Suprapubic skin (tissue), 4 donors: ENCODE measurements at regions not wholly inside any gene's neighbourhood (a gene's known extent, or its start where the extent isn't known, plus 50 kb on each side); places are given as distances from the start of the nearest gene placed in this dataset.

Source experiments
- DNase-seq, 2 donors: peaks; one replicate each; pipeline ENCODE4 v3.0.0-alpha.2; 2019; ENCODE audit warnings: low spot score in 2 of 2
- H3K27ac ChIP-seq: fragments of 200-600 bp; sonication (generic); one replicate; pipeline ENCODE4 v1.5.1; 2019
- H3K27me3 ChIP-seq: fragments of 200-600 bp; sonication (generic); one replicate; pipeline ENCODE4 v1.5.1; 2019
- H3K36me3 ChIP-seq: fragments of 200-600 bp; sonication (generic); one replicate; pipeline ENCODE4 v1.5.1; 2019
- H3K4me1 ChIP-seq: fragments of 200-600 bp; sonication (generic); one replicate; pipeline ENCODE4 v1.5.1; 2019
- H3K4me3 ChIP-seq: fragments of 200-600 bp; sonication (generic); one replicate; pipeline ENCODE4 v1.5.1; 2019; ENCODE audit warnings: mild to moderate bottlenecking
- H3K9me3 ChIP-seq: fragments of 200-600 bp; sonication (generic); one replicate; pipeline ENCODE4 v1.5.1; 2019
- CTCF ChIP-seq, 2 donors: fragments of 200-600 bp in 1 of 2; fragments of 450-650 bp in 1 of 2; sonication (generic) in 1 of 2; IDR thresholded peaks; one replicate each; pipeline ENCODE4 v1.5.1; 2016 to 2019; ENCODE audit warnings: antibody characterized with exemption in 2 of 2, mild to moderate bottlenecking in 1 of 2, moderate library complexity in 1 of 2
- EP300 ChIP-seq: sonication (generic); formaldehyde crosslinking; IDR thresholded peaks from one replicate; pipeline ENCODE4 v1.6.1; 2017; ENCODE audit warnings: antibody characterized with exemption
- POLR2A ChIP-seq, 2 donors: fragments of 450-650 bp; IDR thresholded peaks; one replicate each; pipeline ENCODE4 v1.6.1; 2017; ENCODE audit warnings: antibody characterized with exemption in 2 of 2, mild to moderate bottlenecking in 2 of 2, moderate library complexity in 2 of 2
- POLR2AphosphoS5 ChIP-seq, 3 donors: sonication (generic); formaldehyde crosslinking; IDR thresholded peaks; one replicate each; pipeline ENCODE4 v1.6.1; 2017; ENCODE audit warnings: antibody characterized with exemption in 3 of 3
- WGBS: methylation state at CpG from one replicate; pipeline ENCODE4 v1.1.5; 2018; 5-methylcytosine and 5-hydroxymethylcytosine counted together

DNA sequence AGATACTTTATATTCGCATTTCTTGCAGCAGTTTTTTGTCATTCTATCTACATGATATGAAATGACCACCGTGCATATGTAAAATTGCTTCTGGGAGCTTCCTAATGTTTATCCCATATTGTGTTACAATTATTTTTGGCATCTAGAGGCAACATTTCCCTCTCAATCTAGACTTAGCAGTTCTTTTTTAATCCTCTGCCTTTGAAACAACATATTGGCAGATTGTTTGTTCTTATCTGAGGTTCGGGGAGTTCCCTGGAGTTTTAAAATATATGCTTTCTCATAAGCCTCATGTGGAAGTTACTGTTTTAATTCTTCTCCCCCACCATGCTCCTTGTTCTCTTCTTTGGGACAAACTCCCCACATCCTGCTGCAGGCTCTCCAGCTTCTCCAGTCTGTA, 130.1 kb upstream of the SLC10A2 start:
- TF ChIP-seq CTCF (IDR thresholded peaks at IDR 0.05) = no peak
- no peak for TF ChIP-seq POLR2AphosphoS5 (IDR thresholded peaks at IDR 0.05)
- TF ChIP-seq EP300 = no peak
- no peak for TF ChIP-seq POLR2A (IDR thresholded peaks at IDR 0.05)
- H3K4me1 ChIP-seq = no peaks in the 10 kb centered on the region
- no peak for DNase-seq
- no peak overlapping the region for H3K4me3 ChIP-seq
- WGBS = 62% methylated on average over 3 of the region's 3 CpGs
- H3K27me3 ChIP-seq = no peaks in the 10 kb centered on the region
- H3K36me3 ChIP-seq = no peaks in the 10 kb centered on the region
- H3K27ac ChIP-seq = no peak overlapping the region
- no peaks in the 10 kb centered on the region for H3K9me3 ChIP-seq

DNA sequence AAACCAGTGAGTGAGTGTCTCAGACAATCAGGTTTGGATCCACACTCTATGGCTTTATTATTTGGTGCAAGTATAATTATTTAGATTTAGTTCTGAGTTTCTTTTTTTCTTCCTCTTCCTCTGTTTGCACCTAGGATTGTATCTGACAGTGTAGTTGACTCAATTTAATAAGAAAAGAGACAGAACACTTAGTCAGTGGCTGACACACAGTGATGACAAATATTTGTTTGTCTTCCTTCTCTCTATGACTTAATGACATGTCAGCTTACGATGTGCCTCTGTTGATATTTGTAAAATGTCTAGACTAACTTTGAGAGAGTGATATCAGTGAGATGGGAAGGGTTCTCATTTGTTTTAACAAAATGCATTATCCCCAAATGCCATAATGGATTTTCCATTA, 129.5 kb upstream of the SLC10A2 start:
- H3K4me3 ChIP-seq = no peak overlapping the region
- WGBS = 65% methylated on average over 1 of the region's 1 CpG
- no peak for TF ChIP-seq EP300

DNA sequence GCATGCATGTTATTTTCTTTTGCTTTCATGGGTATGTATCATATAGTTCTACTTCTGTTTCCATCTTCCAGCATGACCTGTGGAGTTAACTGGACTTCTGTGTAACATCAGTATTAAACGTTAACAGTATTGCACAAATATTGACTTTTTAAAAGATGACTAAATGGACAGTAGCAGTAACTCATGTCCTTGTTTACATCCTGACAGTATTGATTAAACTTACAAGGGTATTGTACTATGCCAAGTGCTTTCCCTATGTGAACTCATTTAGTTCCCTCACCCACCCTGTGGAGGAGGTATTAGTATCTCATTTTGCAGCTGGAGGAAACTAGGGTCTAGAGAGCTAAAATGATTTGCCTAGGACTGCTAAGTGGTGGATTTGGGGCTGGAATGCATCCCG, 128.7 kb upstream of the SLC10A2 start:
- TF ChIP-seq POLR2AphosphoS5 (IDR thresholded peaks at IDR 0.05) (no peak), EP300 (no peak), POLR2A (IDR thresholded peaks at IDR 0.05) (no peak), CTCF (IDR thresholded peaks at IDR 0.05) (no peak)
- no peaks in the 10 kb centered on the region for H3K9me3 ChIP-seq
- H3K4me1 ChIP-seq = no peaks in the 10 kb centered on the region
- H3K36me3 ChIP-seq = no peaks in the 10 kb centered on the region
- no peaks in the 10 kb centered on the region for H3K27me3 ChIP-seq
- no peak overlapping the region for H3K4me3 ChIP-seq
- 73% methylated on average over 2 of the region's 2 CpGs for whole genome bisulfite sequencing
- H3K27ac ChIP-seq = no peak overlapping the region
- DNase-seq = no peak

More for the DNA sequence above, 129.5 kb upstream of the SLC10A2 start:
- no peak for DNase-seq
- Histone ChIP-seq H3K4me1 (no peaks in the 10 kb centered on the region), H3K36me3 (no peaks in the 10 kb centered on the region), H3K9me3 (no peaks in the 10 kb centered on the region), H3K27me3 (no peaks in the 10 kb centered on the region), H3K27ac (no peak overlapping the region)

GRCh38 chr13:103192511-103193135, 126.4 kb upstream of the SLC10A2 start:
- no peak overlapping the region for H3K27ac ChIP-seq
- TF ChIP-seq POLR2A (IDR thresholded peaks at IDR 0.05) (no peak), CTCF (IDR thresholded peaks at IDR 0.05) (no peak), EP300 (no peak), POLR2AphosphoS5 (IDR thresholded peaks at IDR 0.05) (no peak)
- WGBS = 93% methylated on average over 1 of the region's 1 CpG
- no peaks in the 10 kb centered on the region for H3K36me3 ChIP-seq
- H3K9me3 ChIP-seq = no peaks in the 10 kb centered on the region
- H3K4me1 ChIP-seq = no peaks in the 10 kb centered on the region
- no peak for DNase-seq
- no peak overlapping the region for H3K4me3 ChIP-seq
- H3K27me3 ChIP-seq = no peaks in the 10 kb centered on the region

DNA sequence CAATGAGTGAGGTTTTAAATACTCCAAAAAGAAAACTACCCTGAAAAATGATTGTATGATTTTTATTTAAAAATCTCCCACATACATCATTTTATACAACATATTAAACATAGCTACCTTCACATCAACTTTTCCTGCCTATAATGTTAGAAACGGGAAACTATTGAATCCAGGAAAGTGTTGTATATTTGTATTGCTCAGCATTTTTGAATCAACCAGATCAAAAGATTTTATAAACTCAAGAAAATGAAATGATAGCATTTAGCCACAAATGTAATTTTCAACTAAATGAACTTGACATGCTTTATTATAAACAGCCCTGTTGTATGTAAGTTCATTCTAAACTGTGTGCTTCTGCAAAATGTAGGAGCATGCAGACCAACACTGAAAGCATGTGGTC, 124.6 kb upstream of the SLC10A2 start:
- Histone ChIP-seq H3K27me3 (no peaks in the 10 kb centered on the region), H3K4me3 (no peak overlapping the region), H3K36me3 (no peaks in the 10 kb centered on the region), H3K4me1 (no peaks in the 10 kb centered on the region), H3K27ac (no peak overlapping the region), H3K9me3 (no peaks in the 10 kb centered on the region)
- TF ChIP-seq POLR2AphosphoS5 (IDR thresholded peaks at IDR 0.05) (no peak), EP300 (no peak)
- 76% methylated on average over 1 of the region's 1 CpG for WGBS
- DNase-seq = no peak

- Histone ChIP-seq H3K27me3 (no peaks in the 10 kb centered on the region), H3K27ac (no peak overlapping the region), H3K4me3 (no peak overlapping the region), H3K36me3 (no peaks in the 10 kb centered on the region), H3K9me3 (no peaks in the 10 kb centered on the region), H3K4me1 (no peaks in the 10 kb centered on the region)
- 25% methylated on average over 3 of the region's 3 CpGs for WGBS
- TF ChIP-seq POLR2AphosphoS5 (IDR thresholded peaks at IDR 0.05) (no peak), POLR2A (IDR thresholded peaks at IDR 0.05) (no peak), CTCF (IDR thresholded peaks at IDR 0.05) (peak in 1 of 2 donors; percentile 17), EP300 (no peak)
- DNase-seq = no peak
These were observed 122.6 kb upstream of the SLC10A2 start for GRCh38 chr13:103188713-103189326.
